ENCODE measurements at regions not wholly inside any gene's neighbourhood (a gene's known extent, or its start where the extent isn't known, plus 50 kb on each side); places are given as distances from the start of the nearest gene placed in this dataset.

GRCh38 chr17:74052993-74053711 is 150.3 kb upstream of the RPL38 start:
- DNase-seq (ENCODE audit: low read depth), result no peak

DNA sequence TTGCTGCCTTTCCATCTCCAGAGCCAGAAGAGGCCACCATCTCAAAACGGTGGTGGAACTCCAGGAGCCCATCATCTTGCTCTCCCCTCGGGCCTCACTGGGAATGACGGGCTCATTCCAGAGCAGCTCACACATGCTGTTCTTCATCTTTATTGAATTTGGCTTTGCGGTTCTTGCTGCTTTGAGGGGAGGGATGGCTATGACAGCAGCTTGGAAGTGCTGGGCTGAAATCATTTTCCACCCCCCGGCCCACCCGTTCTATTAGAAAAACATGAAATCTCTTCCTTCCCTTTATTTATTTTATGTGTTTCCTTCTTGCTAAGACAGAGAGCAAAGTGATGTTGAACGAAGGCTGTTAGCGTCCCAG is 149.8 kb upstream of the RPL38 start:
- DNase-seq (ENCODE audit: low read depth), result no peak

DNA sequence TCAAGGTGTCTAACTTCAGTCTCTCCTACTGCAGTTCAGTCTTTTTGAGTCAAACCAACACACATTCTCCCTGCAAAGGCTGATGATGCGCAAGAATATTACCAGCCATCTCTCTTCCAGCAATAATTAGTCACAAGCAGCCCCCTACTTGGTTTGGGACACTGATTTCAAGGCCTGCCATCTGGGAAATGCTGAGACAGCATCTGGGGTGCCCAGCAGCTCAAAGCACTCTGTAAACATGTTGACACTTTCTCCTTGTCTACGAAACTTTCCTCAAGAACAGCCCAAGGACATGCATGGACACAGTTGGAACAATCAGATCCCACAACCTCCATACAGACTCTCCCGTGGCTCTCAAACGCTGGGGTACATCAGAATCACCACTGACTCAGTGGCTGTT is 149.2 kb upstream of the RPL38 start:
- DNase-seq (ENCODE audit: low read depth), result no peak

GRCh38 chr17:74055508-74056160 is 147.8 kb upstream of the RPL38 start:
- no peak for DNase-seq (ENCODE audit: low read depth)

DNA sequence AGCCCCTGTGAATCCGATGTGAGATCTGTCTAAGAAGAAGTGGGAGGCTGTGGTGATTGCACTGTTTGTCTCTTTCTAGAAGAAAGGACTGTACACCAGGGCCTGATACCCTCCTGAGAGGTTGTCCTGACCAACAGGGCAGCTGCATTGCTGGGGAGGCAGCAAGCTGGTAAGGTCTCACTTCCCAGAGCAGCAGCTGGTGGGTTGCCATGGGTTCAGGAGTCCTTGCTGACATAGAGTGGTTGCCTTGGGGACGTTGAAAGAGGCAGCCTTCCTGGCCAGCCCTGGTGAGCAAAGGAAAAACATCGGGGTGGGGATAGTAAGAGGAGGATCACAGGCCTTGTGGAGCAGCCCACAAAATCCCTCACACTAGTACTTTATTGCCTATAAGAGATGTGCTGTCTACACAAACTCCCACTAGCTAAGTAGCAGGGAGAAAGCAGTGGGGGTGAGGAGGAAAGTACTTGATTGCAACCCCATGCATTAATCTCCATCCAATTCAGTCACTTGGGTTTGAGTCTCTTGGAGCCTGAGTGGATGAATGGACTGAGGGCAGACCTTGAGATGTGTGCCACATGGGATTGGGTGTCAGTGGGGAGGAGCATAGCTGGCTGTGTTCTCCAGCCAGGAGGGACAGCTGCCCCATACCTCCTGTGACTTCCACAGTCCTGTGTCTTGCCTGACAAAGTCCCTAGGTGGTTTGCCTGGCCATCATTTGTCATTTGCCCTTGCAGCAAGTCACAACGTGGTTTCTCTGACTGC is 143.8 kb upstream of the RPL38 start:
- no peak for DNase-seq (ENCODE audit: low read depth)

DNA sequence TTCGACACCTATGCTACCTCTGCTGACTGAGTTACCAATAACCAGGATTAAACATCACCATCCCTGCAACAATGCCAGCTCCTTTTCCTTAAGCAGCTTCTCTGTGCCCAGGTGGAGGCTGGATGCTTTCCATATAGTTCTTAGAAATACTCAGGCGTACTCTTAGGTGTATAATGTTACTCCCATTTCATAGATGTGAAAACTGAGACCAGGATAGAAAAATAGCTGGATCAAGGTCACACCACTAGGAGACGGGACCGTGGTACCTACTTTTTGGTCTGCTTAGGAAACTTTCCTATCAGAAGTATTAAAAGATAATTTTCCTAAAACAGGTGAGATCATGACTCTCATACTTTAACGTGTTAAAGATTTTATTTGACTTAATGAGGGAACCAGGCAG is 141.7 kb upstream of the RPL38 start:
- no peak for DNase-seq (ENCODE audit: low read depth)

- no peak for DNase-seq (ENCODE audit: low read depth)
Measured at GRCh38 chr17:74062234-74062633, 141.2 kb upstream of the RPL38 start.

DNA sequence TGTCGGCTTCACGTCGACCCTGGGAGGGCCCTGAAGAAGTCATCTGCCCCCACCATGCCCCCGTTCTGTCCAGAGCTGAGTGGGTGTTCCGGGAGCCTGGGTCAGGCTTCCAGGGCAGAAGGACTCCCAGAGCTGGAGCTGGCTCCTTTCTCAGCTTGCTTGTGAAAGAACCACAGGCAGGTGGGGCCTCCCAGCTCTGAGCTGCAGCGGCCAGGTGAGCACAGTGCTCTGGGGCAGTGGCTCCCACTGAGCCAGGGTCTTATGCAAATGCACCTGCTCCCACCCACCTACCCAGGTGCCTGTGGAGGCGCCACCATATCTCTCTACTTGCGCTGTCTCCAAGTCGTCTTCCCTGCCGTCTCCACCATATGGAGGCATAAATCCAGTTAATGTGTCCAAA is 140.0 kb upstream of the RPL38 start:
- DNase-seq (ENCODE audit: low read depth), result no peak

DNA sequence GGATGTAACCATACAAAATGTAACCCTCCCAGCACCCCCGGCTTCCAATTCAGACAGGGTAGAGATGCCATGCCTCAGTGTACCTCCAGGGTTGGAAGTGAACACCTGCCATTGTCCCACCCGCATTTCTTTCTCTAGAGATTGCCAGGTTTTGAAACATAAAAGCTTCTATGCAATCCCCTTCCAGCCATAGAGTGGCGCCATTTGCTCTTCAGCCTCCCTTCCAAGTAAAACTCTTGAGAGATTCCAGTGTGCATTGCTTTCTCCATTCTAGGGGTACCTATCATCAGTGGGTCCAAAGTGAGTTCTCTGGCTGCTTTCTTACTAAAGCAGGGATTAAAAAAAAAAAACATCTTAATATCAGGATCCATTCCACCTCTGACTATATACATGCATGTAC is 133.1 kb upstream of the RPL38 start:
- no peak for DNase-seq (ENCODE audit: low read depth)

DNA sequence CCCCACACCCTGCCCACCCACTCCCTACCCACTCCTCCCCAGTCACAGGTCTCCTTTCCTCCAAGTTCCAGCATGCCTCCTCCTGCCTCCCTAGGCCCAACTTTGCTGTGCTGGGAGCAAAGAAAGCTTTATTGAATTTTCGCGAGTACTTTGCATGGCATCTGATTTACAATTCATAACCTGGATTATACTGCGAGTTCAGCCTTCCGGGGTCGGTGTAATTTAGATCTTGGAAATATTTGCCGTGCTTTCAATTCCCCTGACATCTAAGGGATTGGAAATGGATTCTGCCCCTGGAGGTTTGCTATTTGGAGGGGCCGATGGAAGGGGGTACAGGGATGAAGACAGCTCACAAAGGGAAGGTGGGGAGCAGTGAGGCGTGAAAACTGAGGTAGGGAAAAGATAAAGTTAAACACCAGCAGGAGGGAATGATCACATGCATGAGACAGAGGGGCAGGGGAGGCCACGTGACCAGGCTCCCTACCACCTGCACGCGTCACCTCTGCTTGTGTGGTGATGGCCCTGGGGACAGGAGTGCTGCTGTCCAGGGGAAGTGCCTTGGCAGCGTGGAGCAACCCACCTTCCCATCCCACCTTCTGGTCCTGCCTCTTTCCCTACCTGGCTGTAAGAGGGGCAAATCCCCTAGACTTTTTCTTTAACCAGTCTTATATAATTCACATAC is 132.3 kb upstream of the RPL38 start:
- DNase-seq (ENCODE audit: low read depth), result no peak

DNA sequence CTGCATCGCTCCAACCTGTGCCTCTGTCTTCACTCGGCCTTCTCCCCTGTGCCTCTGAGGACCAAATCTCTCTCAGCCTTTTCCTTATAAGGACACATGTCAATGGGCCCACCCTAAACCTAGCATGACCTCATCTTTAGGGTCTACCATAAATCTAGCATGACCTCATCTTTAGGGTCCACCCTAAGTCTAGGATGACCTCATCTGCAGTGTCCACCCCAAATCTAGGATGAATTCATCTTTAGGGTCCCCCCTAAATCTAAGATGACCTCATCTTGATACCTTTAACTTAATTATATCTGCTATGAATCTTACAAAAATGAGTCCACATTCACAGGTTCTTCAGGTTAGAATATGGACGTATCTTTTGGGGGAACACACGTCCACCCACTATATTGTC is 131.1 kb upstream of the RPL38 start:
- no peak for DNase-seq (ENCODE audit: low read depth)

- DNase-seq (ENCODE audit: low read depth), result no peak
Measured at GRCh38 chr17:74076446-74076845, 127.0 kb upstream of the RPL38 start.

GRCh38 chr17:74077231-74077630 is 126.2 kb upstream of the RPL38 start:
- DNase-seq (ENCODE audit: low read depth), result no peak

- no peak for DNase-seq (ENCODE audit: low read depth)
Measured at GRCh38 chr17:74078363-74078941, 125.0 kb upstream of the RPL38 start.

DNA sequence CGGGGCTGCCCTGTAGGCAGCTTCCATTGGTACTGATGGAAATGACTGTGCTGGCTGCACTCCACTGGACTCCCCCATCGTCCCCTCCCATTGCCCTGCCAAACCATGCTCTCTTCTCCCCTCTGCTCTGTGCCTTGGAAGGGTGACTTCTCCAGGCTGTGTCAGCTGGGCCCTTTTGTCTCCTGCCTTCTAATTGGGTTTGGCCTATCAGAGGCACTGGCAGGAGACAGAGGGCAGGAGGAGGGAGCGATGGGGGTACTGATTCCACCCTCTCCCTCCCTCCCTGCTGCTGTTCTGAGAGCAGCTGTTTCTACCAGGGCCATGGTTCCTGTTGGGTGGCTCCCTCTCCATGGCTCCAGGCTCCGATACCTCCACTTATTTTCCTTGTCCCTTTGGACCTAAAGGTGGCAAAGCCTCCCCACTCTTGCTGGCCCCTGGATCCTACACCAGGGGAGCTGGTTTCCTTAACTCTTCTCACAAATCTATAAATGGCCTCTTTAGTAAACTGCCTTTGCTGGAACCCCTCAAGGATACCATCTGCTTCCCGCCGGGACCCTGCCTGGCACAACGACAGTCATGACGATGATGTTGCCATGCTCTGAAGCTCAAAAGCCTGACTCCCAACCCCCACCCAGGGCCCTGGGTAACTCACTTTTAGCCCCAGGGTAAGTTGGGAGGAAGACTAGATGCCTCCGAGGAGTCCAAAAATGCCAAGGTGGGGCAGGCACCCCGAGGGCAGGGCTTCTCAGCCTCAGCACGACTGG is 123.8 kb upstream of the RPL38 start:
- no peak for DNase-seq (ENCODE audit: low read depth)

- DNase-seq (ENCODE audit: low read depth), result no peak
Measured at GRCh38 chr17:74080656-74081582, 122.6 kb upstream of the RPL38 start.

- no peak for DNase-seq (ENCODE audit: low read depth)
Measured at GRCh38 chr17:74082886-74083285, 120.6 kb upstream of the RPL38 start.

- DNase-seq (ENCODE audit: low read depth), result no peak
Measured at GRCh38 chr17:74083321-74083720, 120.2 kb upstream of the RPL38 start.

DNA sequence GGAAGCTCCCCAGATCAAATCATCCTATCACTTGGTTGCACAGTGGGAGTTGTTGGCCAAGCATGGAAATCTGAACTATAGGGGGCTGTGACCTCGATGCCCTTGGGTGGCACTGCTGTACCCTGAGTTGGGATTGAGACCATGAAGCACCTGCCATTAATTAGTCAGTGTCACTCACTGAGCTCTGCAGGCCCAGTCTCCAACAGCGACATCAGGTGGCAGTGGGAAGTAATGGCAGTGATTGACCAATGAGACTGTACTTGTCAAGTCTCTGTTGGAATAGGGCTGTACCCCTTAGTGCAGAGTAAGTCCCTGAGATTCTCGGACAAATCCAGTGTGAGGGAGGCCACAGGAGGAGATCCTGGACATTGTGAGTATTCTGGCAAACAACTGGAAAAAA is 118.0 kb upstream of the RPL38 start:
- no peak for DNase-seq (ENCODE audit: low read depth)

DNA sequence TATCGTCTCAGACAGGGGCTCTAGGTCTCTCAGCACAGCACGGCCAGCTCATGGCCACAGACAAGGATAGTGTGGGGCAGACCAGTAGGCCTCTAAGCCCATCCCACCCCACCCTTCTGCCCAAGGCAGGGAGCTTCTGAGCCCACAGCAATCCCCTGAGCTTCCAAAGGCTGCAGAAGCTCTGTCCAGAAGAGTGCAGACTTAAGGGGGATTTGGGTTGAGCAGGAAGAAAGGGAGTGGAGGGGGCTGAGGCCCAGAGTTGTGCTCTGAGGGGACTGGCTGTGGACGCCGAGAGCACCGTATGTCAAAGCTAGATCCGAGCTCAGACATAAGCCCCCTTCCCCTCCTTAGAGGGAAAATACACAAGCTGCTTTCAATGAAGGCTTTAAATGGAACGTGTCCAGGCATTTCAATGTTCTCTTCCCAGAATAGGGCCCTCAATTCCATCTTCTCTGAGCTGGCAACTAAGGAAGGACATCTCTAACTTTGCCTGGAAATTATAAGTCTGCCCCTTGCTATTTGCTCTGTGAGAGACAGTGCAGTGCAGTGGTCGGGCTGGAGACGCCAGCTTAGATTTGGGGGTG is 116.4 kb upstream of the RPL38 start:
- no peak for DNase-seq (ENCODE audit: low read depth)

Measured in HS-5 (cell line).